ENCODE measurements at regions not wholly inside any gene's neighbourhood (a gene's known extent, or its start where the extent isn't known, plus 50 kb on each side); places are given as distances from the start of the nearest gene placed in this dataset.

- no peak for DNase-seq (ENCODE audit: extremely low read depth in 1 of 2, low read depth in 1 of 2)
Measured at GRCh38 chr4:89604951-89605350, 232.0 kb downstream of the SNCA start.

DNA sequence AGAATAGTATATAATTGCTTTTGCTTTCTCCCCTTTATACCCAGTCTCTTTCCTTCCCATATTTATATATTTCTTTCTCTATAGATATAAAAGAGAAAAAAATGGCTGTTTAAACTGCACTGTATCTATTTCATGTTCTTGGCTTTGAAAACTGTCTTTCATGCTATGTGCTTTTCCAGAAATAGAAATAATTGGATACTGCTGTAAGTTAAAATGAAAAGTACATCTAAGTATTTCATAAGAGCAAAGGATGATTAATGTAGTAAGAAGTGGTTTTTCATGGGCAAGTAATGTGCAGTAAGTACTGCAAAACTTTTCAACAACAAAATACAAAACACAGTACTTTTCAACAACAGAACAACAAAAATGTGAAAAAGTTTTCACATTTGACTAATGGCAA, 237.9 kb downstream of the SNCA start:
- no peak for DNase-seq (ENCODE audit: extremely low read depth in 1 of 2, low read depth in 1 of 2)

DNA sequence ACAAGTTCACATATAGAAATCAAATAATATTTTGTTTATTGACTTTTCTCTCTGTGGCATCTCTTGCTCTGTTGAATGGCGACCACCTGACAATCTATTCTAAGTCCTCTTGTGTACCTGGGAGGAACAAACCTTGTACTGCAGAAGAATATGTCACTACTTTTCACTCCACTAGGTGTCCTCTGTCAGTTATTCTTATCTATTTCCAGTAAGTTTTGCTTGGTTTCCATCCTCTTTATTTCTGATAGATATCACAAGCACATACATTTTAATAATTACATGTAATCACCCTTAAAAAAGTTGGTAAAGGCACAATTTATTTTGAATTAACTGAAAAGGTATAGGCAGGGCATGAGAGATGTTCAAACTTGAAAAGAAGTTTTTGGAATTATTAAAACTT, 238.4 kb downstream of the SNCA start:
- DNase-seq (ENCODE audit: extremely low read depth in 1 of 2, low read depth in 1 of 2) = no peak

- DNase-seq (ENCODE audit: extremely low read depth in 1 of 2, low read depth in 1 of 2) = no peak
Measured at GRCh38 chr4:89595125-89595789, 241.7 kb downstream of the SNCA start.

- no peak for DNase-seq (ENCODE audit: extremely low read depth in 1 of 2, low read depth in 1 of 2)
Measured at GRCh38 chr4:89590128-89590527, 246.8 kb downstream of the SNCA start.

GRCh38 chr4:89588421-89588820, 248.5 kb downstream of the SNCA start:
- DNase-seq (ENCODE audit: extremely low read depth in 1 of 2, low read depth in 1 of 2) = no peak

GRCh38 chr4:89587364-89587763, 249.6 kb downstream of the SNCA start:
- DNase-seq (ENCODE audit: extremely low read depth in 1 of 2, low read depth in 1 of 2) = no peak

DNA sequence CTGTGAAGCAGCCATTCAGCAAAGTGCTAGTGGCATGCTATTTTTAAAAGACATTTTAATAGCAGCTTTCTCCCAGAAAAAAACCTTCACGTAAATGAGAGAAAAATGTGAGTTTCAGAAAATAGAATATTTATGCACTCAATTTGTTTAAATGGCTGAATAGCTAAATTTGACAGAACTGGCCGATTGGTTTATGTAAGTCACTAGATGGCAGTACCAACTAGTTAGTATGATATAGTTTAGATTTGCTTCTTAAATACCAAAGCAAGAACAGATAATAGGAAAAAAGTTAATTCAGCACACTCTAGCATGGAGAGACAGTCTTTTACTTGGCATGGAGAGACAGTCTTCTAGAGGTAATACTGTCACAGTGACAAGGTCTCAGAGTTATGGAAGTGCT, 250.1 kb downstream of the SNCA start:
- DNase-seq (ENCODE audit: extremely low read depth in 1 of 2, low read depth in 1 of 2) = no peak

DNA sequence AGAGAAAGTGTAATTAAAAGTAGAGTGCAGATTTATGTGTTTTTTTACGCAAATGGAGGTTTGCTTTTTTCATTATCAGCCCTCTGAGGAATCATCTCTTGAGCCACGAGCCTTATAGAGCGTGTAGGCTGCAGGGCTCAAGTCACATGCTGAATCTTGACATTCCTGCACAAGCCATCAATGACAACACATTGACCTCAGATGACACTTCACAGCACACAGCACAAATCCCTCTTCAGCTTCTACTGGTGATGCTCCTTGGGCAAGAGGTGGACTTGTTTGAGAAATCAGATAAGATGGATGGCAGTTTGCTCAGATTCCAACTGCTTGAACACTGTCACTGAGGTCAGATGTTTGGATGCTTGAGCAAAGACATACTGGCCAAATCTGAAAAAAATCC, 250.6 kb downstream of the SNCA start:
- no peak for DNase-seq (ENCODE audit: extremely low read depth in 1 of 2, low read depth in 1 of 2)

DNA sequence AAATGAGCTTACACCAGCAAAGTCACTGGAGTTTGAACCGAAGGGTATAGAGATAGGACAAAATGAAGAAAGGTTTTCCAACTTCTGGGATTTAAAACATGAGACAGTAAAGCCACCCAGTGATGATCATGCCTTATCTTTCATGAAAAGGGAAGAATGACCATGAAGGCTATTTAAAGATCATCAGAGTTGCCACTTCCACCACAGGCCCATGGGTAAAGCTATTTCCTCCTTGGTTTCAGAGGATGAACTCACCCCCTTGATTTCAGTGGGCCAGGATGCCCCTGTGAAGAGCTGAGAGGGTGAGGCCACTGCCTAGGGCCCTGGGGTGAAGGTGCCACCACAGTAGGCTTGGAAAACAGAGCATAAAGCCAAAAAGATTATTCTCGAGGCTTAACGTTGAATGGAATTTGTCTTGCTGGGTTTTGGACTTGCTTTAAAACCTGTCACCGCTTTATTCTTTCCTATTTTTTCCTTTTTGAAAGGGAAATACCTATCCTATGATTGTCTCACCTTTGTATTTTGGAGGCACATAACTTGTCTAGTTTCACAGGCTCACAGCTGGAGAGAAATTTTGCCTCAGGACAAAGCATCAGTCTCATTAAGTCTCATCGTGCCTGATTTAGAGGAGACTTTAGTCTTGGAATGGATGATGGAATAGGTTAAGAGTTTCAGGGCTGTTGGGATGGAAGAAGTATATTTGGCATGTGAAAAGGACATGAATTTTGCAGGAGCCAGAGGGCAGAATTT, 254.0 kb downstream of the SNCA start:
- DNase-seq (ENCODE audit: extremely low read depth in 1 of 2, low read depth in 1 of 2) = no peak

DNA sequence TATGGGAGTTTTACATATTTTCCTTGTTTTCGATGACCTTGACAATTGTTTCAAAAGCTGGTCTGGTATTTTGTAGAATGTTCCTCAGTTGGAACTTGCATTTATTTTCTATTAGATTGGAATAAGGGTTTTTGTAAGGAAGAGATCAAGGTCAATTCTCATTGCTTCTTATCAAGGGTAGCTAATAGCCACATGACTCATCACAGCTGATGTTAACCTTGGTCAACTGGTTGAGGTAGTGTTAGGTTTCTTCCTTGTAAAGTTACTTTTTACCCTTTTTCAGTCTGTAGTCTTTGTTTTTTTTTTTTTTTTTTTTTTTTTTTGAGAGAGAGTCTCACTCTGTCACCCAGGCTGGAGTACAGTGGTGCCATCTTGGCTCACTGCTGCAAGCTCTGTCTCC, 257.2 kb downstream of the SNCA start:
- DNase-seq (ENCODE audit: extremely low read depth in 1 of 2, low read depth in 1 of 2) = no peak

- no peak for DNase-seq (ENCODE audit: extremely low read depth in 1 of 2, low read depth in 1 of 2)
Measured at GRCh38 chr4:89576246-89576645, 260.7 kb downstream of the SNCA start.

- DNase-seq (ENCODE audit: extremely low read depth in 1 of 2, low read depth in 1 of 2) = no peak
Measured at GRCh38 chr4:89575840-89576239, 261.1 kb downstream of the SNCA start.

- DNase-seq (ENCODE audit: extremely low read depth in 1 of 2, low read depth in 1 of 2) = no peak
Measured at GRCh38 chr4:89574176-89574575, 262.8 kb downstream of the SNCA start.

DNA sequence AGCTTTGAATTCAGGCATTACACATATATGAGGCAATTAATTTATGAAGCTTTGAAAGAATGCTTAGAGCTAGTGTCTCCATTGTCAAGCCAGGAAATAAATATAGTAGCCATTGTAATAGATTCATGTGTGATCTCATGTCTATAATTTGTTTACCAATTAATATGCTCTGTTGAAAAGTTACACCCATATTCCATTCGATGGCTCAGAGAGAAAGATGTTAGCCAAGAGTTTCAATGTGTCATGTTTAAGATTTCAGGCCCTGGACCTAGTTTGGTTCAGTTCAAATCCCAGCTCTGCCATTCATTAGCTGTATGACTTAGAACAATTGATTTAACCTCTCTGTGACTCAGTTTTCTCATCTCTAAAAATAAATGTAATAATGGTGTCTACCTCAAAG, 263.3 kb downstream of the SNCA start:
- DNase-seq (ENCODE audit: extremely low read depth in 1 of 2, low read depth in 1 of 2) = no peak

- no peak for DNase-seq (ENCODE audit: extremely low read depth in 1 of 2, low read depth in 1 of 2)
Measured at GRCh38 chr4:89572224-89572858, 264.6 kb downstream of the SNCA start.

DNA sequence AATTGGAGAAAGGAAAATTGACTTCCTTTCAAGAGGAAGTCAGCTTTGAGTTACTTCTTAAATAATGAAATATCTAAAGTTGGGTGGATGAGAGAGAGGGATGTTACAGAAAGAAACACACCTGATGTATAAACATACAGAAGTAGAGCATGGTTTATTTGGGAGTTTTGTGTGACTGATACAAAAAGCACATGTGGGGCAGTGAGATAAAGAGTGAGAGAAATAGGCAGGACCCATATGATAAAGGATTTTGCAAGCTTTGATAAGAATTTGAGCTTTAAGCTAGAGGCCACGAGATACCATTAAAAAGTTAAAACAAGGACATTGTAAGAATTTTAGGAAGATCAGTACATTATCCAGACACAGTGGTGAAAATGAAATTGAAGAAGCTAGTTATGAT, 263.3 kb upstream of the GPRIN3 start:
- DNase-seq (ENCODE audit: extremely low read depth in 1 of 2, low read depth in 1 of 2) = no peak

DNA sequence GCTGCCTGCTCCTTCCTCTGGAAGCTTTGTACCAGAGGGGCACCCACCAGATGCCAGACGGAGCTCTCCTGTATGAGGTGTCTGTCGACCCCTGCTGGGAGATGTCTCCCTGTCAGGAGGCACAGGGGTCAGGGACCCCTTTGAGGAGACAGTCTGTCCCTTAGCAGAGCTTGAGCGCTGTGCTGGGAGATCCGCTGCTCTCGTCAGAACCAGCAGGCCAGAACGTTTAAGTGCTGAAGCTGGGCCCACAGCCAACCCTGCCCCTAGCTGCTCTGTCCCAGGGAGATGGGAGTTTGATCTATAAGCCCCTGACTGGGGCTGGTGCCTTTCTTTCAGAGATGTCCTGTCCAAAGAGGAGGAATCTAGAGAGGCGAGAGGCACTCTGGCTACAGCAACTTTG, 260.3 kb upstream of the GPRIN3 start:
- DNase-seq (ENCODE audit: extremely low read depth in 1 of 2, low read depth in 1 of 2) = no peak

- no peak for DNase-seq (ENCODE audit: extremely low read depth in 1 of 2, low read depth in 1 of 2)
Measured at GRCh38 chr4:89563431-89563830, 255.8 kb upstream of the GPRIN3 start.

DNA sequence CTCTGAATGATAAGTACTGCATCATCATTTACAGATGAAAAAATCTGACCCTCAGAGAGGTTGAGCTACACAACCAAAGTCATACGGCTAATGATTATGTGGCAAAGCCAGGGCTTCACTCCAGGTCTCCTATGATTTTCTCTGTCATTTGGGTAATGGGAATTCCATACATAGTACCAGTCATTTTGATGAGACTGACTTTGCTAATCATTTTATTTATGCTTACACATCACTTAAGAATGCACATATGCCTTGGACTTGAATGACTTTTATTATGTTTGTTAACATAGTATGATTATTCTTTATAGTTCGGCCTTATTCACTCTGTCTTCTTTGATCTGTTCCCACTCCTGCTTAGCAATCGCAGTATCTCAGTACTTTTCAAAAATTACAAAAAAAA, 255.1 kb upstream of the GPRIN3 start:
- no peak for DNase-seq (ENCODE audit: extremely low read depth in 1 of 2, low read depth in 1 of 2)

GRCh38 chr4:89561048-89561447, 253.4 kb upstream of the GPRIN3 start:
- no peak for DNase-seq (ENCODE audit: extremely low read depth in 1 of 2, low read depth in 1 of 2)

DNA sequence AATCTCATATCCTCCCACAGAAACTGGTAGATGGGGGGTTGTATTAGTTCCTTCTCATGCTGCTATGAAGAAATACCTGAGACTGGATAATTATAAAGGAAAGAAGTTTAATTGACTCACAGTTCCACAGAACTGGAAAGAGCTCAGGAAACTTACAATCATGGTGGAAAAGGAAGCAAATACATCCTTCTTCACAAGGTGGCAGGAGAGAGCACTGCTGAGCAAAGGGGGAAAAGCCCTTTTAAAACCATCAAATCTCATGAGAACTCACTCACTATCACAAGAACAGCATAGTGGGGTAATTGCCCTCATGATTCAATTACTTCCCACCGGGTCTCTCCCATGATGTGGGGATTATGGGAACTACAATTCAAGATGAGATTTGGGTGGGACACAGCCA, 250.5 kb upstream of the GPRIN3 start:
- DNase-seq (ENCODE audit: extremely low read depth in 1 of 2, low read depth in 1 of 2) = no peak
